GM18499 (cell line): ENCODE measurements at regions not wholly inside any gene's neighbourhood (a gene's known extent, or its start where the extent isn't known, plus 50 kb on each side); places are given as distances from the start of the nearest gene placed in this dataset.
"Not testable (repeated sequence)": the region's sequence is repeated elsewhere in the genome, so short reads cannot be mapped to it uniquely, and the experiment has no call there.

Source experiments
- ATAC-seq: cut with Tn5 transposase; IDR thresholded peaks from one replicate; pipeline ENCODE4 v1.9.1; 2021; ENCODE audit warnings: moderate number of reproducible peaks; ENCODE audit not compliant: insufficient read depth, unreplicated experiment

GRCh38 chr13:50249144-50249521, 233.9 kb downstream of the KCNRG start:
- ATAC-seq, result no peak

GRCh38 chr13:50250401-50250800, 235.2 kb downstream of the KCNRG start:
- no peak for ATAC-seq

GRCh38 chr13:50255639-50256038, 240.4 kb downstream of the KCNRG start:
- no peak for ATAC-seq

GRCh38 chr13:50256536-50257321, 241.5 kb downstream of the KCNRG start:
- not testable (repeated sequence) for ATAC-seq

GRCh38 chr13:50257646-50258045, 242.4 kb downstream of the KCNRG start:
- ATAC-seq, result no peak

- ATAC-seq, result no peak
Measured at GRCh38 chr13:50261130-50261901, 246.1 kb downstream of the KCNRG start.

- no peak for ATAC-seq
Measured at GRCh38 chr13:50267066-50267465, 251.8 kb downstream of the KCNRG start.

- no peak for ATAC-seq
Measured at GRCh38 chr13:50267917-50268316, 252.7 kb downstream of the KCNRG start.

GRCh38 chr13:50268500-50268899, 253.3 kb downstream of the KCNRG start:
- ATAC-seq, result no peak

GRCh38 chr13:50274181-50274580, 258.9 kb downstream of the KCNRG start:
- no peak for ATAC-seq

GRCh38 chr13:50275392-50276063, 260.3 kb downstream of the KCNRG start:
- no peak for ATAC-seq

- no peak for ATAC-seq
Measured at GRCh38 chr13:50276550-50276949, 261.3 kb downstream of the KCNRG start.

GRCh38 chr13:50277127-50277526, 261.9 kb downstream of the KCNRG start:
- ATAC-seq, result no peak

- ATAC-seq, result no peak
Measured at GRCh38 chr13:50277906-50278305, 262.7 kb downstream of the KCNRG start.

- ATAC-seq, result no peak
Measured at GRCh38 chr13:50280441-50280937, 265.2 kb downstream of the KCNRG start.

GRCh38 chr13:50282016-50282415, 266.8 kb downstream of the KCNRG start:
- ATAC-seq, result no peak

- no peak for ATAC-seq
Measured at GRCh38 chr13:50283017-50283416, 267.8 kb downstream of the KCNRG start.

GRCh38 chr13:50284540-50284939, 269.3 kb downstream of the KCNRG start:
- ATAC-seq, result peak; percentile 77

GRCh38 chr13:50285283-50285682, 270.0 kb downstream of the KCNRG start:
- ATAC-seq, result no peak

GRCh38 chr13:50286324-50286723, 271.1 kb downstream of the KCNRG start:
- no peak for ATAC-seq

GRCh38 chr13:50290186-50290585, 274.9 kb downstream of the KCNRG start:
- no peak for ATAC-seq
